H1 (cell line): ENCODE measurements at regions not wholly inside any gene's neighbourhood (a gene's known extent, or its start where the extent isn't known, plus 50 kb on each side); places are given as distances from the start of the nearest gene placed in this dataset.

Source experiments
- JUN ChIP-seq: IDR thresholded peaks from 2 replicates; pipeline ENCODE4 v1.6.1; 2011; ENCODE audit warnings: low read depth, mild to moderate bottlenecking, improper control_type of control experiment, low read length
- KDM4A ChIP-seq: IDR thresholded peaks from one replicate; pipeline ENCODE4 v1.7.1; 2012; ENCODE audit warnings: low read depth, mild to moderate bottlenecking, moderate library complexity, low read length, inconsistent platforms; ENCODE audit not compliant: severe bottlenecking
- TAF7 ChIP-seq: optimal IDR thresholded peaks from 2 replicates; pipeline ENCODE3; 2011; ENCODE audit warnings: low read depth, mild to moderate bottlenecking, inconsistent platforms, low read length, moderate library complexity, borderline replicate concordance

DNA sequence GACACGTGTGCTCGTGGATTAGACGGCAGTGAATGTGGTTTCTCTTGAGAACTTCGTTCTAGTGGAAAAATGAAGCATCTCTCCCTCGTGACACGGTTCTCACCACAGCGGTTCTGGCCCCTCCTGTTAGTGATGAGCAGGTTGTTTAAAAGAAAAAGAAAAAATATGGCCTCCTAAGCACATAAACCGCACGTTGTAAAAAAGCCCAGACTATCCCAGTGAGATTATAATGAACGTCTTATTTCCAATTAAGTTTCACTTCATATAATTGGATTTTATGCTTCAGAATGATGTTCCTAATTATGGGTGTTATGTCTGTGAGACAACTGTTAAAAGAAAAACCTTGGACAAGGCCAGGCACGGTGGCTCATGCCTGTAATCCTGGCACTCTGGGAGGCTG is 74.5 kb upstream of the FRMD1 start (continued):
- no peak for TF ChIP-seq TAF7
- no peak for TF ChIP-seq KDM4A
- TF ChIP-seq JUN, result no peak
